ENCODE measurements at regions not wholly inside any gene's neighbourhood (a gene's known extent, or its start where the extent isn't known, plus 50 kb on each side); places are given as distances from the start of the nearest gene placed in this dataset.

DNA sequence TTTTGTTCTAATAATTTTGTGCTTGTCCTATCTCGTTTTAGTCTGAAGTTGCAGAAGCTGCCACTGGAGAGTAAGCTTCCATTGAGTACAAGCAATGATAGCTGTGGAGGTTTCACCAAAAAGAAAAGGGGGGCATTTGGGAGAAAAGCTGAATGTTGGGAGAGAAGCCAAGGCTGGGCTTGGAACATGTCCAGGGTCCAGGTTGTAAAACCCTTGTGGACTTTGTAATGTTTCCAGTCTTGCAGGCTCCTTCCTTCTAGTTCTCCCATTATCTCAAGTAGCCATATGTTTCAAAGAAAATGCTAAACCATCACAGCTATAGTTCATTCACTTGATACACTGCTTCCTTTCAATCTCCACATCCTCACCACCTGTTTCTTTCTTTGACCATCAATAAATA, 880.2 kb downstream of the NLGN4Y start:
- Histone ChIP-seq H3K27me3 (ENCODE audit: insufficient read depth, low read length) (no peaks in the 10 kb centered on the region), H3K79me2 (ENCODE audit: insufficient read depth, low read length) (no peaks in the 10 kb centered on the region), H3F3A (ENCODE audit: insufficient read depth, low read length) (no peaks in the 10 kb centered on the region), H3K4me3 (ENCODE audit: low read depth, low read length, poor library complexity, severe bottlenecking) (no peak overlapping the region), H2AFZ (ENCODE audit: low read length) (no peak overlapping the region), H3K4me1 (ENCODE audit: insufficient read depth, low read length, severe bottlenecking) (no peaks in the 10 kb centered on the region), H3K9me3 (ENCODE audit: low read length) (no peaks in the 10 kb centered on the region), H3K36me3 (ENCODE audit: insufficient read depth, low read length) (no peaks in the 10 kb centered on the region), H4K20me1 (ENCODE audit: insufficient read depth, low read length) (no peaks in the 10 kb centered on the region), H3K9me2 (ENCODE audit: low read depth, low read length) (no peaks in the 10 kb centered on the region), H3K27ac (ENCODE audit: low read depth, low read length, poor library complexity, severe bottlenecking) (no peak overlapping the region), H3K4me2 (ENCODE audit: low read length) (no peak overlapping the region), H3K9ac (ENCODE audit: low read length) (no peak overlapping the region)
- TF ChIP-seq CTCF (IDR thresholded peaks at IDR 0.05; ENCODE audit: low read length) (no peak), EZH2 (IDR thresholded peaks at IDR 0.05; ENCODE audit: borderline replicate concordance, low read length) (no peak)

- TF ChIP-seq EZH2 (IDR thresholded peaks at IDR 0.05; ENCODE audit: borderline replicate concordance, low read length): no peak
- TF ChIP-seq CTCF (IDR thresholded peaks at IDR 0.05; ENCODE audit: low read length): no peak
- Histone ChIP-seq H3K36me3 (ENCODE audit: insufficient read depth, low read length) (no peaks in the 10 kb centered on the region), H3K4me1 (ENCODE audit: insufficient read depth, low read length, severe bottlenecking) (no peaks in the 10 kb centered on the region), H3K79me2 (ENCODE audit: insufficient read depth, low read length) (no peaks in the 10 kb centered on the region), H3K9me3 (ENCODE audit: low read length) (no peaks in the 10 kb centered on the region), H3K27me3 (ENCODE audit: insufficient read depth, low read length) (no peaks in the 10 kb centered on the region), H3F3A (ENCODE audit: insufficient read depth, low read length) (no peaks in the 10 kb centered on the region), H4K20me1 (ENCODE audit: insufficient read depth, low read length) (no peaks in the 10 kb centered on the region), H3K9me2 (ENCODE audit: low read depth, low read length) (no peaks in the 10 kb centered on the region), H3K9ac (ENCODE audit: low read length) (no peak overlapping the region), H3K27ac (ENCODE audit: low read depth, low read length, poor library complexity, severe bottlenecking) (no peak overlapping the region), H2AFZ (ENCODE audit: low read length) (no peak overlapping the region), H3K4me3 (ENCODE audit: low read depth, low read length, poor library complexity, severe bottlenecking) (no peak overlapping the region), H3K4me2 (ENCODE audit: low read length) (no peak overlapping the region)
These were observed 890.8 kb downstream of the NLGN4Y start for GRCh38 chrY:15415165-15415564.

- Histone ChIP-seq H3K9me3 (ENCODE audit: low read length) (no peaks in the 10 kb centered on the region), H2AFZ (ENCODE audit: low read length) (no peak overlapping the region), H3K4me1 (ENCODE audit: insufficient read depth, low read length, severe bottlenecking) (peaks cover 2% of the 10 kb centered on the region), H3K9ac (ENCODE audit: low read length) (no peak overlapping the region), H3K9me2 (ENCODE audit: low read depth, low read length) (no peaks in the 10 kb centered on the region), H3K27ac (ENCODE audit: low read depth, low read length, poor library complexity, severe bottlenecking) (no peak overlapping the region), H4K20me1 (ENCODE audit: insufficient read depth, low read length) (no peaks in the 10 kb centered on the region), H3K36me3 (ENCODE audit: insufficient read depth, low read length) (no peaks in the 10 kb centered on the region), H3F3A (ENCODE audit: insufficient read depth, low read length) (no peaks in the 10 kb centered on the region), H3K4me2 (ENCODE audit: low read length) (no peak overlapping the region), H3K79me2 (ENCODE audit: insufficient read depth, low read length) (no peaks in the 10 kb centered on the region), H3K4me3 (ENCODE audit: low read depth, low read length, poor library complexity, severe bottlenecking) (no peak overlapping the region), H3K27me3 (ENCODE audit: insufficient read depth, low read length) (no peaks in the 10 kb centered on the region)
- no peak for TF ChIP-seq EZH2 (IDR thresholded peaks at IDR 0.05; ENCODE audit: borderline replicate concordance, low read length)
- no peak for TF ChIP-seq CTCF (IDR thresholded peaks at IDR 0.05; ENCODE audit: low read length)
These were observed 894.3 kb downstream of the NLGN4Y start for GRCh38 chrY:15418613-15419012.

All from OCI-LY1 (cell line).